CD4-positive, CD25-positive, alpha-beta regulatory T cell (primary cell): ENCODE measurements at regions not wholly inside any gene's neighbourhood (a gene's known extent, or its start where the extent isn't known, plus 50 kb on each side); places are given as distances from the start of the nearest gene placed in this dataset.
A peak's percentile ranks its signal among the peaks of the same experiment; 100 is the strongest.

Experiments used
- ATAC-seq, 2 donors: fragments of 150-1000 bp; cut with Tn5 transposase; one replicate each; pipeline ENCODE4 v1.10.0; 2021; ENCODE audit warnings: low read depth in 2 of 2, moderate number of reproducible peaks in 2 of 2, moderate library complexity in 1 of 2
- DNase-seq, 3 donors: peaks; one replicate each; pipeline versions ENCODE4 v3.0.0 to v3.0.0-alpha.2; 2012 to 2022; ENCODE audit warnings: mixed read lengths in 1 of 3
- H3K27ac ChIP-seq: one replicate; pipeline ENCODE4 v1.7.0; 2013; ENCODE audit warnings: mild to moderate bottlenecking, low read length; ENCODE audit not compliant: insufficient read depth, poor library complexity, severe bottlenecking
- H3K27me3 ChIP-seq: one replicate; pipeline ENCODE4 v1.7.0; 2013; ENCODE audit warnings: low read length; ENCODE audit not compliant: control insufficient read depth, insufficient read depth
- H3K36me3 ChIP-seq: one replicate; pipeline ENCODE4 v1.7.0; 2013; ENCODE audit warnings: mild to moderate bottlenecking, low read length, moderate library complexity; ENCODE audit not compliant: control insufficient read depth, insufficient read depth
- H3K4me1 ChIP-seq: 2 replicates; pipeline ENCODE4 v1.7.0; 2013; ENCODE audit warnings: mild to moderate bottlenecking, low read length; ENCODE audit not compliant: insufficient read depth, control insufficient read depth, poor library complexity, severe bottlenecking
- H3K4me3 ChIP-seq: one replicate; pipeline ENCODE4 v1.7.0; 2013; ENCODE audit warnings: low read depth, mild to moderate bottlenecking, low read length, moderate library complexity
- H3K9me3 ChIP-seq, 2 experiments: 1 replicate in 1 of 2; 2 replicates in 1 of 2; pipeline ENCODE4 v1.7.0; 2013; ENCODE audit warnings: low read length in 2 of 2, mild to moderate bottlenecking in 1 of 2, moderate library complexity in 1 of 2; ENCODE audit not compliant: control insufficient read depth in 2 of 2
- H3K27ac Mint-ChIP-seq, 3 donors: one replicate each; pipeline ENCODE4 v1.8.0; 2020 to 2022; ENCODE audit warnings: mild to moderate bottlenecking in 3 of 3, mixed read lengths in 3 of 3, moderate library complexity in 2 of 3
- H3K27me3 Mint-ChIP-seq: one replicate; pipeline ENCODE4 v1.8.0; 2022; ENCODE audit warnings: mild to moderate bottlenecking, mixed read lengths
- H3K36me3 Mint-ChIP-seq: one replicate; pipeline ENCODE4 v1.8.0; 2020; ENCODE audit warnings: mixed read lengths
- H3K4me1 Mint-ChIP-seq, 4 donors: one replicate each; pipeline ENCODE4 v1.8.0; 2020 to 2022; ENCODE audit warnings: mixed read lengths in 4 of 4, mild to moderate bottlenecking in 1 of 4
- H3K4me3 Mint-ChIP-seq, 4 donors: one replicate each; pipeline ENCODE4 v1.8.0; 2020 to 2022; ENCODE audit warnings: mild to moderate bottlenecking in 4 of 4, mixed read lengths in 4 of 4, moderate library complexity in 3 of 4
- H3K9me3 Mint-ChIP-seq, 7 donors: one replicate each; pipeline ENCODE4 v1.8.0; 2020 to 2022; ENCODE audit warnings: mixed read lengths in 7 of 7, mild to moderate bottlenecking in 3 of 7, moderate library complexity in 2 of 7

- no peaks in the 10 kb centered on the region for H3K36me3 Mint-ChIP-seq
- H3K27ac Mint-ChIP-seq: no peak overlapping the region
- peaks cover 0 to 8% (median 0%) of the 10 kb centered on the region in 4 donors for H3K4me1 Mint-ChIP-seq
- no peak overlapping the region for H3K4me3 ChIP-seq
- no peaks in the 10 kb centered on the region for H3K9me3 ChIP-seq
- H3K4me1 ChIP-seq: no peaks in the 10 kb centered on the region
- DNase-seq: no peak
- peaks cover 0 to 2% (median 0%) of the 10 kb centered on the region in 7 donors for H3K9me3 Mint-ChIP-seq
- H3K4me3 Mint-ChIP-seq: no peak overlapping the region
- no peaks in the 10 kb centered on the region for H3K36me3 ChIP-seq
- ATAC-seq: no peak
- H3K27me3 Mint-ChIP-seq: peaks cover 4% of the 10 kb centered on the region
- no peaks in the 10 kb centered on the region for H3K27me3 ChIP-seq
- H3K27ac ChIP-seq: no peak overlapping the region
Observed at GRCh38 chr12:131477613-131478012, 233.3 kb upstream of the SFSWAP start.

GRCh38 chr12:131478468-131478867 lies 232.4 kb upstream of the SFSWAP start:
- no peaks in the 10 kb centered on the region for H3K4me1 ChIP-seq
- no peak overlapping the region for H3K4me3 ChIP-seq
- no peak overlapping the region for H3K27ac ChIP-seq
- no peaks in the 10 kb centered on the region for H3K36me3 Mint-ChIP-seq
- H3K27me3 ChIP-seq: no peaks in the 10 kb centered on the region
- peaks cover 0 to 2% (median 0%) of the 10 kb centered on the region in 7 donors for H3K9me3 Mint-ChIP-seq
- ATAC-seq (no peak), DNase-seq (no peak)
- no peaks in the 10 kb centered on the region for H3K36me3 ChIP-seq
- no peak overlapping the region for H3K27ac Mint-ChIP-seq
- no peak overlapping the region for H3K4me3 Mint-ChIP-seq
- no peaks in the 10 kb centered on the region for H3K9me3 ChIP-seq
- peaks cover 0 to 6% (median 0%) of the 10 kb centered on the region in 4 donors for H3K4me1 Mint-ChIP-seq
- H3K27me3 Mint-ChIP-seq: peaks cover 4% of the 10 kb centered on the region

GRCh38 chr12:131482199-131482598 lies 228.7 kb upstream of the SFSWAP start:
- H3K4me1 Mint-ChIP-seq: no peaks in the 10 kb centered on the region
- Histone ChIP-seq H3K27me3 (no peaks in the 10 kb centered on the region), H3K27ac (no peak overlapping the region), H3K36me3 (no peaks in the 10 kb centered on the region), H3K9me3 (no peaks in the 10 kb centered on the region), H3K4me3 (no peak overlapping the region), H3K4me1 (no peaks in the 10 kb centered on the region)
- H3K4me3 Mint-ChIP-seq: no peak overlapping the region
- H3K27me3 Mint-ChIP-seq: peaks cover 9% of the 10 kb centered on the region
- no peaks in the 10 kb centered on the region for H3K36me3 Mint-ChIP-seq
- no peak overlapping the region for H3K27ac Mint-ChIP-seq
- ATAC-seq (no peak), DNase-seq (no peak)
- H3K9me3 Mint-ChIP-seq: peaks cover 0 to 2% (median 0%) of the 10 kb centered on the region in 7 donors

- H3K27me3 ChIP-seq: no peaks in the 10 kb centered on the region
- no peaks in the 10 kb centered on the region for H3K4me1 ChIP-seq
- Mint-ChIP-seq H3K4me3 (no peak overlapping the region), H3K4me1 (peaks cover 0 to 3% (median 0%) of the 10 kb centered on the region in 4 donors), H3K9me3 (peaks cover 0 to 2% (median 0%) of the 10 kb centered on the region in 7 donors), H3K27me3 (peaks cover 9% of the 10 kb centered on the region), H3K36me3 (no peaks in the 10 kb centered on the region), H3K27ac (no peak overlapping the region)
- DNase-seq (no peak), ATAC-seq (no peak)
- H3K9me3 ChIP-seq: no peaks in the 10 kb centered on the region
- no peaks in the 10 kb centered on the region for H3K36me3 ChIP-seq
- H3K4me3 ChIP-seq: no peak overlapping the region
- H3K27ac ChIP-seq: no peak overlapping the region
Observed at GRCh38 chr12:131482686-131483085, 228.2 kb upstream of the SFSWAP start.

- Histone ChIP-seq H3K9me3 (no peaks in the 10 kb centered on the region), H3K36me3 (no peaks in the 10 kb centered on the region), H3K4me3 (no peak overlapping the region), H3K27me3 (no peaks in the 10 kb centered on the region), H3K27ac (no peak overlapping the region), H3K4me1 (no peaks in the 10 kb centered on the region)
- Mint-ChIP-seq H3K4me3 (no peak overlapping the region), H3K4me1 (peaks cover 0 to 4% (median 0%) of the 10 kb centered on the region in 4 donors), H3K27me3 (peaks cover 5% of the 10 kb centered on the region), H3K36me3 (no peaks in the 10 kb centered on the region), H3K9me3 (no peaks in the 10 kb centered on the region), H3K27ac (peak overlapping the region in 1 of 3 donors; percentile 17)
- ATAC-seq (no peak), DNase-seq (no peak)
Observed at GRCh38 chr12:131486451-131487230, 224.2 kb upstream of the SFSWAP start.

GRCh38 chr12:131487388-131488124 lies 223.3 kb upstream of the SFSWAP start:
- H3K27ac Mint-ChIP-seq: no peak overlapping the region
- no peak for DNase-seq

GRCh38 chr12:131489718-131490117 lies 221.2 kb upstream of the SFSWAP start:
- H3K36me3 Mint-ChIP-seq: no peaks in the 10 kb centered on the region
- H3K36me3 ChIP-seq: no peaks in the 10 kb centered on the region
- ATAC-seq (no peak), DNase-seq (no peak)
- H3K9me3 Mint-ChIP-seq: no peaks in the 10 kb centered on the region
- no peaks in the 10 kb centered on the region for H3K27me3 ChIP-seq
- H3K27ac Mint-ChIP-seq: no peak overlapping the region
- H3K4me1 ChIP-seq: no peaks in the 10 kb centered on the region
- H3K4me3 Mint-ChIP-seq: no peak overlapping the region
- no peak overlapping the region for H3K27ac ChIP-seq
- peaks cover 0 to 4% (median 0%) of the 10 kb centered on the region in 4 donors for H3K4me1 Mint-ChIP-seq
- peaks cover 5% of the 10 kb centered on the region for H3K27me3 Mint-ChIP-seq
- no peak overlapping the region for H3K4me3 ChIP-seq
- H3K9me3 ChIP-seq: no peaks in the 10 kb centered on the region

More at GRCh38 chr12:131487388-131488124, 223.3 kb upstream of the SFSWAP start:
- Mint-ChIP-seq H3K36me3 (no peaks in the 10 kb centered on the region), H3K4me3 (no peak overlapping the region), H3K9me3 (no peaks in the 10 kb centered on the region), H3K27me3 (peaks cover 5% of the 10 kb centered on the region), H3K4me1 (peaks cover 0 to 4% (median 0%) of the 10 kb centered on the region in 4 donors)
- H3K27me3 ChIP-seq: no peaks in the 10 kb centered on the region
- ATAC-seq: no peak
- no peaks in the 10 kb centered on the region for H3K36me3 ChIP-seq
- no peaks in the 10 kb centered on the region for H3K4me1 ChIP-seq
- no peaks in the 10 kb centered on the region for H3K9me3 ChIP-seq
- H3K4me3 ChIP-seq: no peak overlapping the region
- no peak overlapping the region for H3K27ac ChIP-seq
